Activated T-helper 1 cell treated with anti-CD3 and anti-CD28 coated beads, Interleukin-12 subunit alpha, Interleukin-12 subunit beta, Interleukin-2, Interleukin-4 antibody, amounts not matched to agents 30 ng/mL and 10 ng/mL and 1 ng/mL, durations not matched to agents 14 hours and 24 hours and 36 hours (primary cell): ENCODE measurements at regions not wholly inside any gene's neighbourhood (a gene's known extent, or its start where the extent isn't known, plus 50 kb on each side); places are given as distances from the start of the nearest gene placed in this dataset.
"Not testable (repeated sequence)": the region's sequence is repeated elsewhere in the genome, so short reads cannot be mapped to it uniquely, and the experiment has no call there.

Experiments
- DNase-seq: peaks from one replicate; pipeline ENCODE4 v3.0.0; 2021; ENCODE audit warnings: low spot score
- H3K27ac Mint-ChIP-seq: one replicate; pipeline ENCODE4 v1.8.0; 2021; ENCODE audit warnings: mild to moderate bottlenecking, mixed read lengths
- H3K27me3 Mint-ChIP-seq: one replicate; pipeline ENCODE4 v1.8.0; 2022; ENCODE audit warnings: mild to moderate bottlenecking, moderate library complexity, mixed read lengths; ENCODE audit not compliant: insufficient read depth
- H3K36me3 Mint-ChIP-seq: one replicate; pipeline ENCODE4 v1.8.0; 2021; ENCODE audit warnings: low read depth, mixed read lengths
- H3K4me1 Mint-ChIP-seq: one replicate; pipeline ENCODE4 v1.8.0; 2021; ENCODE audit warnings: low read depth, mixed read lengths
- H3K4me3 Mint-ChIP-seq: one replicate; pipeline ENCODE4 v1.8.0; 2021; ENCODE audit warnings: mild to moderate bottlenecking, moderate library complexity, mixed read lengths
- H3K9me3 Mint-ChIP-seq: one replicate; pipeline ENCODE4 v1.8.0; 2021; ENCODE audit warnings: mixed read lengths
- intact Hi-C: fragments of 100-400 bp; cut with micrococcal nuclease; formaldehyde crosslinking; loops from one replicate; pipeline ENCODE4 v1.15.1; 2024

GRCh38 chr6:40666530-40666929 is 79.4 kb upstream of the LRFN2 start:
- Mint-ChIP-seq H3K4me1 (no peaks in the 10 kb centered on the region), H3K27ac (no peak overlapping the region), H3K4me3 (no peak overlapping the region), H3K27me3 (peaks cover 7% of the 10 kb centered on the region), H3K9me3 (peaks cover 24% of the 10 kb centered on the region), H3K36me3 (no peaks in the 10 kb centered on the region)
- no peak for DNase-seq
- intact Hi-C loops: no loop called here

- Mint-ChIP-seq H3K4me1 (no peaks in the 10 kb centered on the region), H3K27me3 (peaks cover 2% of the 10 kb centered on the region), H3K4me3 (no peak overlapping the region), H3K36me3 (no peaks in the 10 kb centered on the region), H3K9me3 (peaks cover 24% of the 10 kb centered on the region), H3K27ac (no peak overlapping the region)
- intact Hi-C loops: no loop called here
- no peak for DNase-seq
Observed at GRCh38 chr6:40661726-40662125, 74.6 kb upstream of the LRFN2 start.

- H3K36me3 Mint-ChIP-seq, H3K27ac Mint-ChIP-seq, DNase-seq, H3K4me1 Mint-ChIP-seq, intact Hi-C loops, H3K9me3 Mint-ChIP-seq, H3K4me3 Mint-ChIP-seq, H3K27me3 Mint-ChIP-seq: not testable (repeated sequence)
Observed at GRCh38 chr6:40656772-40657171, 69.6 kb upstream of the LRFN2 start.

GRCh38 chr6:40654828-40655227 is 67.7 kb upstream of the LRFN2 start:
- H3K4me1 Mint-ChIP-seq: no peaks in the 10 kb centered on the region

GRCh38 chr6:40645043-40645442 is 57.9 kb upstream of the LRFN2 start:
- Mint-ChIP-seq H3K27ac (no peak overlapping the region), H3K36me3 (peaks cover 1% of the 10 kb centered on the region), H3K4me1 (peaks cover 17% of the 10 kb centered on the region), H3K9me3 (peaks cover 16% of the 10 kb centered on the region), H3K4me3 (no peak overlapping the region), H3K27me3 (peaks cover 23% of the 10 kb centered on the region)
- intact Hi-C loops: no loop called here
- no peak for DNase-seq

More at GRCh38 chr6:40654828-40655227, 67.7 kb upstream of the LRFN2 start:
- intact Hi-C loops: no loop called here
- no peak overlapping the region for H3K4me3 Mint-ChIP-seq
- no peak overlapping the region for H3K27ac Mint-ChIP-seq
- peaks cover 1% of the 10 kb centered on the region for H3K27me3 Mint-ChIP-seq
- DNase-seq: no peak
- no peaks in the 10 kb centered on the region for H3K36me3 Mint-ChIP-seq
- H3K9me3 Mint-ChIP-seq: no peaks in the 10 kb centered on the region

- no peak overlapping the region for H3K4me3 Mint-ChIP-seq
- H3K4me1 Mint-ChIP-seq: peaks cover 36% of the 10 kb centered on the region
- intact Hi-C loops: loop anchor here (5.0 kb wide), 1 partner anchor 1996 kb away; no protein-coding TSS in a partner anchor
Observed at GRCh38 chr6:40642837-40643236, 55.7 kb upstream of the LRFN2 start.

GRCh38 chr6:40642190-40642589 is 55.0 kb upstream of the LRFN2 start:
- intact Hi-C loops: loop anchor here (5.0 kb wide), 1 partner anchor 1995 kb away; no protein-coding TSS in a partner anchor
- H3K4me3 Mint-ChIP-seq: no peak overlapping the region

More at GRCh38 chr6:40642837-40643236, 55.7 kb upstream of the LRFN2 start:
- H3K27me3 Mint-ChIP-seq: peaks cover 13% of the 10 kb centered on the region
- no peak overlapping the region for H3K27ac Mint-ChIP-seq
- DNase-seq: no peak
- peaks cover 1% of the 10 kb centered on the region for H3K36me3 Mint-ChIP-seq
- H3K9me3 Mint-ChIP-seq: peaks cover 16% of the 10 kb centered on the region

GRCh38 chr6:40640599-40641227 is 53.5 kb upstream of the LRFN2 start:
- H3K36me3 Mint-ChIP-seq: peaks cover 1% of the 10 kb centered on the region
- peak; percentile 58 for DNase-seq
- H3K4me3 Mint-ChIP-seq: peak overlapping the region; percentile 54
- peaks cover 3% of the 10 kb centered on the region for H3K27me3 Mint-ChIP-seq
- intact Hi-C loops: loop anchor here (5.0 kb wide), 1 partner anchor 1993 kb away; no protein-coding TSS in a partner anchor
- peak overlapping the region; percentile 32 for H3K27ac Mint-ChIP-seq
- peaks cover 16% of the 10 kb centered on the region for H3K9me3 Mint-ChIP-seq
- H3K4me1 Mint-ChIP-seq: peaks cover 36% of the 10 kb centered on the region

More at GRCh38 chr6:40642190-40642589, 55.0 kb upstream of the LRFN2 start:
- H3K36me3 Mint-ChIP-seq: peaks cover 1% of the 10 kb centered on the region
- peaks cover 36% of the 10 kb centered on the region for H3K4me1 Mint-ChIP-seq
- no peak overlapping the region for H3K27ac Mint-ChIP-seq
- H3K27me3 Mint-ChIP-seq: peaks cover 7% of the 10 kb centered on the region
- DNase-seq: no peak
- H3K9me3 Mint-ChIP-seq: peaks cover 16% of the 10 kb centered on the region
